ENCODE measurements at regions not wholly inside any gene's neighbourhood (a gene's known extent, or its start where the extent isn't known, plus 50 kb on each side); places are given as distances from the start of the nearest gene placed in this dataset.

- Mint-ChIP-seq H3K4me3 (no peak overlapping the region), H3K4me1 (no peaks in the 10 kb centered on the region), H3K9me3 (peaks cover 0 to 4% (median 0%) of the 10 kb centered on the region in 11 donors), H3K27me3 (peaks cover 0 to 14% (median 4%) of the 10 kb centered on the region in 5 donors), H3K36me3 (peaks cover 0 to 4% (median 0%) of the 10 kb centered on the region in 5 donors), H3K27ac (no peak overlapping the region)
- no peak overlapping the region for H3K4me3 ChIP-seq (ENCODE audit: low read length)
- ChIA-PET CTCF (no interaction called here), POLR2A (no interaction called here)
- H3K9me3 ChIP-seq (ENCODE audit: control insufficient read depth in 2 of 3, low read length in 3 of 3), result no peaks in the 10 kb centered on the region
- DNase-seq (no peak), ATAC-seq (no peak)
- no peak overlapping the region for H3K27ac ChIP-seq (ENCODE audit: low read depth, low read length)
- no peaks in the 10 kb centered on the region for H3K36me3 ChIP-seq (ENCODE audit: control insufficient read depth in 2 of 3, insufficient read depth in 3 of 3, low read length in 3 of 3)
- H3K4me1 ChIP-seq (ENCODE audit: control insufficient read depth in 2 of 2, insufficient read depth in 2 of 2, low read length in 2 of 2), result no peaks in the 10 kb centered on the region
- intact Hi-C loops (cut with micrococcal nuclease), result no loop called here
- H3K27me3 ChIP-seq (ENCODE audit: control insufficient read depth in 2 of 2, insufficient read depth in 2 of 2, low read length in 2 of 2), result no peaks in the 10 kb centered on the region
Observed at GRCh38 chr18:32566960-32567359, 96.3 kb upstream of the GAREM1 start.

- Histone ChIP-seq H3K4me1 (ENCODE audit: control insufficient read depth in 2 of 2, insufficient read depth in 2 of 2, low read length in 2 of 2) (no peaks in the 10 kb centered on the region), H3K4me3 (ENCODE audit: low read length) (no peak overlapping the region), H3K36me3 (ENCODE audit: control insufficient read depth in 2 of 3, insufficient read depth in 3 of 3, low read length in 3 of 3) (no peaks in the 10 kb centered on the region), H3K27ac (ENCODE audit: low read depth, low read length) (no peak overlapping the region), H3K27me3 (ENCODE audit: control insufficient read depth in 2 of 2, insufficient read depth in 2 of 2, low read length in 2 of 2) (no peaks in the 10 kb centered on the region), H3K9me3 (ENCODE audit: control insufficient read depth in 2 of 3, low read length in 3 of 3) (no peaks in the 10 kb centered on the region)
- Mint-ChIP-seq H3K9me3 (no peaks in the 10 kb centered on the region), H3K4me3 (no peak overlapping the region), H3K4me1 (peaks cover 0 to 4% (median 0%) of the 10 kb centered on the region in 7 donors), H3K36me3 (no peaks in the 10 kb centered on the region), H3K27me3 (peaks cover 3 to 24% (median 5%) of the 10 kb centered on the region in 5 donors), H3K27ac (no peak overlapping the region)
- ChIA-PET POLR2A (no interaction called here), CTCF (interaction anchor here (0.6 to 6.4 kb wide), 3 partner anchors 280 to 396 kb away, joined by 3 to 87 read pairs (median 4); no protein-coding TSS in a partner anchor)
- ATAC-seq, result no peak
- intact Hi-C loops (cut with micrococcal nuclease), result loop anchor here (2.0 to 5.0 kb wide), 2 partner anchors 82 to 83 kb away; partner anchors contain the start of gene GAREM1 (in 2 of the 2)
- DNase-seq, result no peak
Observed at GRCh38 chr18:32553640-32554365, 83.1 kb upstream of the GAREM1 start.

GRCh38 chr18:32553174-32553573 lies 82.5 kb upstream of the GAREM1 start:
- POLR2A ChIA-PET, result no interaction called here
- ATAC-seq, result no peak

GRCh38 chr18:32552421-32553030 lies 81.8 kb upstream of the GAREM1 start:
- H3K4me1 Mint-ChIP-seq, result peaks cover 0 to 4% (median 0%) of the 10 kb centered on the region in 7 donors
- Histone ChIP-seq H3K4me1 (ENCODE audit: control insufficient read depth in 2 of 2, insufficient read depth in 2 of 2, low read length in 2 of 2) (no peaks in the 10 kb centered on the region), H3K27ac (ENCODE audit: low read depth, low read length) (no peak overlapping the region), H3K27me3 (ENCODE audit: control insufficient read depth in 2 of 2, insufficient read depth in 2 of 2, low read length in 2 of 2) (no peaks in the 10 kb centered on the region), H3K36me3 (ENCODE audit: control insufficient read depth in 2 of 3, insufficient read depth in 3 of 3, low read length in 3 of 3) (no peaks in the 10 kb centered on the region), H3K4me3 (ENCODE audit: low read length) (no peak overlapping the region), H3K9me3 (ENCODE audit: control insufficient read depth in 2 of 3, low read length in 3 of 3) (no peaks in the 10 kb centered on the region)
- no peak overlapping the region for H3K27ac Mint-ChIP-seq
- intact Hi-C loops (cut with micrococcal nuclease), result loop anchor here (1.0 to 5.0 kb wide), 7 partner anchors 80 to 996 kb away; partner anchors contain the start of gene GAREM1 (in 2 of the 2)
- peak; percentile 8 to 67 (median 57) for DNase-seq
- CTCF ChIA-PET, result interaction anchor here (0.6 to 6.4 kb wide), 5 partner anchors 82 to 463 kb away, joined by 3 to 87 read pairs (median 3); partner anchors contain the start of gene GAREM1
- no peaks in the 10 kb centered on the region for H3K9me3 Mint-ChIP-seq
- no peaks in the 10 kb centered on the region for H3K36me3 Mint-ChIP-seq
- H3K4me3 Mint-ChIP-seq, result no peak overlapping the region
- peaks cover 3 to 23% (median 6%) of the 10 kb centered on the region in 5 donors for H3K27me3 Mint-ChIP-seq
- POLR2A ChIA-PET, result no interaction called here
- peak; percentile 77 for ATAC-seq

More at GRCh38 chr18:32553174-32553573, 82.5 kb upstream of the GAREM1 start:
- Histone ChIP-seq H3K27me3 (ENCODE audit: control insufficient read depth in 2 of 2, insufficient read depth in 2 of 2, low read length in 2 of 2) (no peaks in the 10 kb centered on the region), H3K4me1 (ENCODE audit: control insufficient read depth in 2 of 2, insufficient read depth in 2 of 2, low read length in 2 of 2) (no peaks in the 10 kb centered on the region), H3K36me3 (ENCODE audit: control insufficient read depth in 2 of 3, insufficient read depth in 3 of 3, low read length in 3 of 3) (no peaks in the 10 kb centered on the region), H3K27ac (ENCODE audit: low read depth, low read length) (no peak overlapping the region), H3K4me3 (ENCODE audit: low read length) (no peak overlapping the region), H3K9me3 (ENCODE audit: control insufficient read depth in 2 of 3, low read length in 3 of 3) (no peaks in the 10 kb centered on the region)
- Mint-ChIP-seq H3K27me3 (peaks cover 3 to 24% (median 5%) of the 10 kb centered on the region in 5 donors), H3K9me3 (no peaks in the 10 kb centered on the region), H3K27ac (no peak overlapping the region), H3K36me3 (no peaks in the 10 kb centered on the region), H3K4me1 (peaks cover 0 to 4% (median 0%) of the 10 kb centered on the region in 7 donors), H3K4me3 (no peak overlapping the region)
- intact Hi-C loops (cut with micrococcal nuclease), result loop anchor here (2.0 to 5.0 kb wide), 2 partner anchors 81 to 82 kb away; partner anchors contain the start of gene GAREM1 (in 2 of the 2)
- CTCF ChIA-PET, result interaction anchor here (1.0 to 6.4 kb wide), 2 partner anchors 395 to 400 kb away, joined by 3 to 87 read pairs; no protein-coding TSS in a partner anchor
- DNase-seq, result no peak

- CTCF ChIA-PET, result interaction anchor here (0.6 to 6.4 kb wide), 5 partner anchors 80 to 998 kb away, joined by 4 to 87 read pairs (median 7); partner anchors contain the start of gene GAREM1
- DNase-seq (no peak), ATAC-seq (no peak)
- Mint-ChIP-seq H3K27me3 (peaks cover 6 to 14% (median 9%) of the 10 kb centered on the region in 5 donors), H3K9me3 (no peaks in the 10 kb centered on the region), H3K4me3 (no peak overlapping the region), H3K27ac (no peak overlapping the region), H3K36me3 (no peaks in the 10 kb centered on the region), H3K4me1 (peaks cover 0 to 4% (median 0%) of the 10 kb centered on the region in 7 donors)
- POLR2A ChIA-PET, result no interaction called here
- H3K9me3 ChIP-seq (ENCODE audit: control insufficient read depth in 2 of 3, low read length in 3 of 3), result no peaks in the 10 kb centered on the region
- intact Hi-C loops (cut with micrococcal nuclease), result loop anchor here in 1 of 2 donors (1.0 to 5.0 kb wide), 2 partner anchors 79 to 810 kb away; partner anchors contain the start of gene GAREM1
- no peaks in the 10 kb centered on the region for H3K27me3 ChIP-seq (ENCODE audit: control insufficient read depth in 2 of 2, insufficient read depth in 2 of 2, low read length in 2 of 2)
- H3K4me1 ChIP-seq (ENCODE audit: control insufficient read depth in 2 of 2, insufficient read depth in 2 of 2, low read length in 2 of 2), result no peaks in the 10 kb centered on the region
- no peaks in the 10 kb centered on the region for H3K36me3 ChIP-seq (ENCODE audit: control insufficient read depth in 2 of 3, insufficient read depth in 3 of 3, low read length in 3 of 3)
- no peak overlapping the region for H3K4me3 ChIP-seq (ENCODE audit: low read length)
- no peak overlapping the region for H3K27ac ChIP-seq (ENCODE audit: low read depth, low read length)
Observed at GRCh38 chr18:32550963-32551362, 80.3 kb upstream of the GAREM1 start.

GRCh38 chr18:32549248-32550110 lies 78.8 kb upstream of the GAREM1 start:
- Mint-ChIP-seq H3K27ac (no peak overlapping the region), H3K9me3 (no peaks in the 10 kb centered on the region), H3K36me3 (no peaks in the 10 kb centered on the region), H3K4me3 (no peak overlapping the region), H3K27me3 (peaks cover 5 to 20% (median 13%) of the 10 kb centered on the region in 5 donors), H3K4me1 (peaks cover 0 to 4% (median 0%) of the 10 kb centered on the region in 7 donors)
- Histone ChIP-seq H3K27ac (ENCODE audit: low read depth, low read length) (no peak overlapping the region), H3K27me3 (ENCODE audit: control insufficient read depth in 2 of 2, insufficient read depth in 2 of 2, low read length in 2 of 2) (no peaks in the 10 kb centered on the region), H3K4me1 (ENCODE audit: control insufficient read depth in 2 of 2, insufficient read depth in 2 of 2, low read length in 2 of 2) (no peaks in the 10 kb centered on the region), H3K36me3 (ENCODE audit: control insufficient read depth in 2 of 3, insufficient read depth in 3 of 3, low read length in 3 of 3) (no peaks in the 10 kb centered on the region), H3K4me3 (ENCODE audit: low read length) (no peak overlapping the region), H3K9me3 (ENCODE audit: control insufficient read depth in 2 of 3, low read length in 3 of 3) (no peaks in the 10 kb centered on the region)
- DNase-seq (peak in 7 of 9 donors; percentile 26 to 46 (median 44)), ATAC-seq (peak; percentile 78)
- intact Hi-C loops (cut with micrococcal nuclease), result loop anchor here in 1 of 2 donors (1.0 to 5.0 kb wide), 2 partner anchors 77 to 260 kb away; partner anchors contain the start of gene GAREM1
- CTCF ChIA-PET, result interaction anchor here (0.6 to 2.5 kb wide), 11 partner anchors 8 to 538 kb away, joined by 3 to 25 read pairs (median 3); no protein-coding TSS in a partner anchor
- POLR2A ChIA-PET, result interaction anchor here (0.6 kb wide), 1 partner anchor 440 kb away, joined by 3 read pairs; no protein-coding TSS in a partner anchor

Data from naive thymus-derived CD4-positive, alpha-beta T cell (primary cell).